ENCODE measurements at regions not wholly inside any gene's neighbourhood (a gene's known extent, or its start where the extent isn't known, plus 50 kb on each side); places are given as distances from the start of the nearest gene placed in this dataset.

DNA sequence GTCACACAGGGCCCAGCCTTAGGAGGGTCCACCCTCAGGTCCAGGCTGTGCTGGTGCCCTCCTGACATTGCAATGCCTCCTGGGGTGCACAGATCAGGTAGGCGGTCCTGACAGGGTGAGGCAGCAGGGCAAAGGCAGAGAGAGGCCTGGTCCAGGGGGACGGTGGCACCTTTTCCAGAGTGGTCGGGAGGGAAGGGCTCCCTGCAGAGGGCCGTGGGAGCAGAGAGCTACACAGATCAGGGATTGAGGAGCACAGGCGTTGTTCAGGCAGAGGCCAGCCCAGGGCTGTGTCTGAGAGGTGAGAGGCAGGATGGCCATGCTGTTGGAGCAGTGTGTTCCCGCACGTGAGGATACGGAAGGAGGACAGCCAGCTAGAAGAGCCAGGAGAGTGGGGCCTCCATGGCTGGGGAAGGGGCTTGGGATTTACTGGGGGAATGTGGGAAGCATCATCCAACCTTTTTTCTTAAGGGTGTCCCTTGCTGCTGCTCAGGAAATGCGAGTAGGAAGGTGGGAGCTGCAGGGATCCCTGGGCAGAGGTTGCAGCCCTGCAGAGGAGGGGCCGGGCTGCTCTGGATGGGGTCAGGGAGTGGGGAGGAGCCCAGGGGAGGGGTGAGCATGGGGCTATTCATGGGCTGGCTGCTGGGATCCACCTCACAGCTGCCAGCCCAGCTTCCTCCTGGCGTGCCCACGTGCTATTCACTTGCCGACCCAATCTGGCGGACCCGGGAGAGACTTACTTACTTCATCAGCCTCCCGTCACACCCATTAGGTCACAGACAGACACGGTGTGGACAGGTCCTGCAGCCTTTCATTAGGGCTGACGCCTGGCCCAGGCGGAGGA lies 1516.4 kb downstream of the TBC1D22A start:
- TF ChIP-seq CTCF (IDR thresholded peaks at IDR 0.05) (no peak), ZFX (IDR thresholded peaks at IDR 0.05; ENCODE audit: borderline replicate concordance) (no peak)
